ENCODE measurements at regions not wholly inside any gene's neighbourhood (a gene's known extent, or its start where the extent isn't known, plus 50 kb on each side); places are given as distances from the start of the nearest gene placed in this dataset.

GRCh38 chr13:85541476-85541875 is 257.7 kb downstream of the SLITRK6 start:
- no peaks in the 10 kb centered on the region for H3K27me3 ChIP-seq (ENCODE audit: insufficient read depth, low read length)

GRCh38 chr13:85538957-85539356 is 260.3 kb downstream of the SLITRK6 start:
- no peak overlapping the region for H2AFZ ChIP-seq (ENCODE audit: low read length)
- H3K4me3 ChIP-seq (ENCODE audit: low read depth, low read length, poor library complexity, severe bottlenecking), result no peak overlapping the region
- H3K79me2 ChIP-seq (ENCODE audit: insufficient read depth, low read length), result no peaks in the 10 kb centered on the region
- H3K9me3 ChIP-seq (ENCODE audit: low read length), result no peaks in the 10 kb centered on the region
- H4K20me1 ChIP-seq (ENCODE audit: insufficient read depth, low read length), result no peaks in the 10 kb centered on the region
- H3K4me1 ChIP-seq (ENCODE audit: insufficient read depth, low read length, severe bottlenecking), result peaks cover 30% of the 10 kb centered on the region
- H3K27me3 ChIP-seq (ENCODE audit: insufficient read depth, low read length), result no peaks in the 10 kb centered on the region
- no peaks in the 10 kb centered on the region for H3K9me2 ChIP-seq (ENCODE audit: low read depth, low read length)
- H3K9ac ChIP-seq (ENCODE audit: low read length), result no peak overlapping the region
- TF ChIP-seq EZH2 (IDR thresholded peaks at IDR 0.05; ENCODE audit: borderline replicate concordance, low read length) (no peak), CTCF (IDR thresholded peaks at IDR 0.05; ENCODE audit: low read length) (no peak)
- no peak overlapping the region for H3K4me2 ChIP-seq (ENCODE audit: low read length)
- no peak overlapping the region for H3K27ac ChIP-seq (ENCODE audit: low read depth, low read length, poor library complexity, severe bottlenecking)
- H3K36me3 ChIP-seq (ENCODE audit: insufficient read depth, low read length), result no peaks in the 10 kb centered on the region
- no peaks in the 10 kb centered on the region for H3F3A ChIP-seq (ENCODE audit: insufficient read depth, low read length)

More at GRCh38 chr13:85541476-85541875, 257.7 kb downstream of the SLITRK6 start:
- no peaks in the 10 kb centered on the region for H3K9me2 ChIP-seq (ENCODE audit: low read depth, low read length)
- H3K9me3 ChIP-seq (ENCODE audit: low read length), result no peaks in the 10 kb centered on the region
- H3K4me1 ChIP-seq (ENCODE audit: insufficient read depth, low read length, severe bottlenecking), result peaks cover 38% of the 10 kb centered on the region
- no peaks in the 10 kb centered on the region for H3K36me3 ChIP-seq (ENCODE audit: insufficient read depth, low read length)
- H3K79me2 ChIP-seq (ENCODE audit: insufficient read depth, low read length), result no peaks in the 10 kb centered on the region
- H3K4me3 ChIP-seq (ENCODE audit: low read depth, low read length, poor library complexity, severe bottlenecking), result no peak overlapping the region
- no peak overlapping the region; the same call in 1 of the 2 replicates for H3K4me2 ChIP-seq (ENCODE audit: low read length)
- no peaks in the 10 kb centered on the region for H4K20me1 ChIP-seq (ENCODE audit: insufficient read depth, low read length)
- no peak overlapping the region for H3K9ac ChIP-seq (ENCODE audit: low read length)
- H3K27ac ChIP-seq (ENCODE audit: low read depth, low read length, poor library complexity, severe bottlenecking), result peak overlapping the region; percentile 50
- no peak for TF ChIP-seq EZH2 (IDR thresholded peaks at IDR 0.05; ENCODE audit: borderline replicate concordance, low read length)
- no peak for TF ChIP-seq CTCF (IDR thresholded peaks at IDR 0.05; ENCODE audit: low read length)
- H3F3A ChIP-seq (ENCODE audit: insufficient read depth, low read length), result no peaks in the 10 kb centered on the region
- no peak overlapping the region for H2AFZ ChIP-seq (ENCODE audit: low read length)

GRCh38 chr13:85537601-85538000 is 261.6 kb downstream of the SLITRK6 start:
- Histone ChIP-seq H2AFZ (ENCODE audit: low read length) (no peak overlapping the region), H3K79me2 (ENCODE audit: insufficient read depth, low read length) (no peaks in the 10 kb centered on the region), H3K27me3 (ENCODE audit: insufficient read depth, low read length) (no peaks in the 10 kb centered on the region), H3K27ac (ENCODE audit: low read depth, low read length, poor library complexity, severe bottlenecking) (no peak overlapping the region), H3K4me3 (ENCODE audit: low read depth, low read length, poor library complexity, severe bottlenecking) (no peak overlapping the region), H3K9ac (ENCODE audit: low read length) (no peak overlapping the region), H3K4me2 (ENCODE audit: low read length) (no peak overlapping the region), H3K36me3 (ENCODE audit: insufficient read depth, low read length) (no peaks in the 10 kb centered on the region), H3K9me2 (ENCODE audit: low read depth, low read length) (no peaks in the 10 kb centered on the region), H3K4me1 (ENCODE audit: insufficient read depth, low read length, severe bottlenecking) (peaks cover 24% of the 10 kb centered on the region), H4K20me1 (ENCODE audit: insufficient read depth, low read length) (no peaks in the 10 kb centered on the region), H3F3A (ENCODE audit: insufficient read depth, low read length) (no peaks in the 10 kb centered on the region), H3K9me3 (ENCODE audit: low read length) (no peaks in the 10 kb centered on the region)
- TF ChIP-seq CTCF (IDR thresholded peaks at IDR 0.05; ENCODE audit: low read length), result no peak
- no peak for TF ChIP-seq EZH2 (IDR thresholded peaks at IDR 0.05; ENCODE audit: borderline replicate concordance, low read length)
